ENCODE measurements at regions not wholly inside any gene's neighbourhood (a gene's known extent, or its start where the extent isn't known, plus 50 kb on each side); places are given as distances from the start of the nearest gene placed in this dataset.

GRCh38 chr2:19675856-19676460, 225.8 kb downstream of the TTC32 start:
- DNase-seq = no peak

- no peak for DNase-seq
Measured at GRCh38 chr2:19675003-19675629, 226.7 kb downstream of the TTC32 start.

GRCh38 chr2:19674051-19675002, 227.5 kb downstream of the TTC32 start:
- DNase-seq = no peak

- no peak for DNase-seq
Measured at GRCh38 chr2:19673213-19673791, 228.5 kb downstream of the TTC32 start.

GRCh38 chr2:19671916-19672315, 229.9 kb downstream of the TTC32 start:
- no peak for DNase-seq

GRCh38 chr2:19671311-19671710, 230.5 kb downstream of the TTC32 start:
- DNase-seq = no peak

- DNase-seq = no peak
Measured at GRCh38 chr2:19670303-19670702, 231.5 kb downstream of the TTC32 start.

GRCh38 chr2:19669559-19669958, 232.2 kb downstream of the TTC32 start:
- DNase-seq = no peak

GRCh38 chr2:19669126-19669525, 232.7 kb downstream of the TTC32 start:
- DNase-seq = no peak

- DNase-seq = no peak
Measured at GRCh38 chr2:19667536-19667949, 234.2 kb downstream of the TTC32 start.

- no peak for DNase-seq
Measured at GRCh38 chr2:19667085-19667484, 234.7 kb downstream of the TTC32 start.

- no peak for DNase-seq
Measured at GRCh38 chr2:19664646-19665045, 237.1 kb downstream of the TTC32 start.

GRCh38 chr2:19659024-19659792, 242.6 kb downstream of the TTC32 start:
- no peak for DNase-seq

- no peak for DNase-seq
Measured at GRCh38 chr2:19656011-19656410, 245.8 kb downstream of the TTC32 start.

- DNase-seq = no peak
Measured at GRCh38 chr2:19654310-19655090, 247.3 kb downstream of the TTC32 start.

- DNase-seq = no peak
Measured at GRCh38 chr2:19653509-19653908, 248.3 kb downstream of the TTC32 start.

GRCh38 chr2:19652811-19653210, 249.0 kb downstream of the TTC32 start:
- no peak for DNase-seq

GRCh38 chr2:19651466-19651865, 250.3 kb downstream of the TTC32 start:
- no peak for DNase-seq

- no peak for DNase-seq
Measured at GRCh38 chr2:19649785-19650380, 251.9 kb downstream of the TTC32 start.

- DNase-seq = no peak
Measured at GRCh38 chr2:19649142-19649541, 252.6 kb downstream of the TTC32 start.

GRCh38 chr2:19648583-19648982, 253.2 kb downstream of the TTC32 start:
- no peak for DNase-seq
